IPS DF 4.7 (cell line): ENCODE measurements at regions not wholly inside any gene's neighbourhood (a gene's known extent, or its start where the extent isn't known, plus 50 kb on each side); places are given as distances from the start of the nearest gene placed in this dataset.

Experiments
- DNase-seq: peaks from one replicate; pipeline ENCODE4 v3.0.0-alpha.2; 2013; ENCODE audit warnings: low spot score; ENCODE audit errors: extremely low read depth

GRCh38 chr9:117860849-117861248 lies 156.6 kb downstream of the TLR4 start:
- DNase-seq = no peak

GRCh38 chr9:117864385-117865057 lies 160.3 kb downstream of the TLR4 start:
- DNase-seq = no peak

- no peak for DNase-seq
These were observed 164.4 kb downstream of the TLR4 start for GRCh38 chr9:117868594-117868993.

GRCh38 chr9:117869287-117869686 lies 165.1 kb downstream of the TLR4 start:
- no peak for DNase-seq

- no peak for DNase-seq
These were observed 165.5 kb downstream of the TLR4 start for GRCh38 chr9:117869712-117870111.

- no peak for DNase-seq
These were observed 169.5 kb downstream of the TLR4 start for GRCh38 chr9:117873664-117874063.

- DNase-seq = no peak
These were observed 171.7 kb downstream of the TLR4 start for GRCh38 chr9:117875886-117876285.

- DNase-seq = no peak
These were observed 178.0 kb downstream of the TLR4 start for GRCh38 chr9:117882171-117882570.

GRCh38 chr9:117886616-117887015 lies 182.4 kb downstream of the TLR4 start:
- DNase-seq = no peak

- DNase-seq = no peak
These were observed 183.2 kb downstream of the TLR4 start for GRCh38 chr9:117887383-117887782.

- DNase-seq = no peak
These were observed 183.7 kb downstream of the TLR4 start for GRCh38 chr9:117887941-117888340.

GRCh38 chr9:117903453-117903852 lies 199.2 kb downstream of the TLR4 start:
- no peak for DNase-seq

- DNase-seq = no peak
These were observed 202.6 kb downstream of the TLR4 start for GRCh38 chr9:117906763-117907162.

- DNase-seq = no peak
These were observed 203.2 kb downstream of the TLR4 start for GRCh38 chr9:117907420-117907819.

GRCh38 chr9:117916291-117916690 lies 212.1 kb downstream of the TLR4 start:
- no peak for DNase-seq

- no peak for DNase-seq
These were observed 213.7 kb downstream of the TLR4 start for GRCh38 chr9:117917873-117918272.

- DNase-seq = no peak
These were observed 215.3 kb downstream of the TLR4 start for GRCh38 chr9:117919538-117919937.

GRCh38 chr9:117926031-117926658 lies 221.9 kb downstream of the TLR4 start:
- no peak for DNase-seq

- DNase-seq = no peak
These were observed 223.2 kb downstream of the TLR4 start for GRCh38 chr9:117927354-117927753.

GRCh38 chr9:117929868-117930267 lies 225.7 kb downstream of the TLR4 start:
- DNase-seq = no peak

- no peak for DNase-seq
These were observed 228.4 kb downstream of the TLR4 start for GRCh38 chr9:117932585-117932984.

- DNase-seq = no peak
These were observed 232.3 kb downstream of the TLR4 start for GRCh38 chr9:117936185-117937130.
